DOHH2 (cell line): ENCODE measurements at regions not wholly inside any gene's neighbourhood (a gene's known extent, or its start where the extent isn't known, plus 50 kb on each side); places are given as distances from the start of the nearest gene placed in this dataset.

Experiments used
- H3F3A ChIP-seq: fragments of 200-600 bp; sonication (generic), shearing (Covaris generic); 2 replicates; pipeline ENCODE4 v1.6.0; 2016; ENCODE audit warnings: antibody characterized with exemption, mild to moderate bottlenecking; ENCODE audit not compliant: control insufficient read depth, insufficient read depth
- H3K27ac ChIP-seq: fragments of 200-600 bp; sonication (generic); 2 replicates; pipeline ENCODE4 v1.5.1; 2014; ENCODE audit warnings: low read depth, mild to moderate bottlenecking, low read length, moderate library complexity
- H3K27me3 ChIP-seq: fragments of 200-600 bp; sonication (generic); 2 replicates; pipeline ENCODE4 v1.6.1; 2014; ENCODE audit warnings: mild to moderate bottlenecking, low read length, mixed read lengths; ENCODE audit not compliant: control insufficient read depth
- H3K36me3 ChIP-seq: fragments of 200-600 bp; sonication (generic); 2 replicates; pipeline ENCODE4 v1.6.1; 2014; ENCODE audit warnings: mild to moderate bottlenecking, low read length, moderate library complexity, mixed read lengths; ENCODE audit not compliant: control insufficient read depth
- H3K4me1 ChIP-seq: fragments of 200-600 bp; sonication (generic); 2 replicates; pipeline ENCODE4 v1.6.1; 2014; ENCODE audit warnings: mild to moderate bottlenecking, low read length, mixed read lengths; ENCODE audit not compliant: control insufficient read depth
- H3K4me2 ChIP-seq: fragments of 200-600 bp; sonication (generic); 2 replicates; pipeline ENCODE4 v1.6.0; 2014; ENCODE audit warnings: mild to moderate bottlenecking, low read length, moderate library complexity
- H3K4me3 ChIP-seq: fragments of 200-600 bp; sonication (generic); 2 replicates; pipeline ENCODE4 v1.5.1; 2014; ENCODE audit warnings: mild to moderate bottlenecking, low read length, mixed read lengths
- H3K79me2 ChIP-seq: fragments of 200-600 bp; sonication (generic); 2 replicates; pipeline ENCODE4 v1.6.1; 2014; ENCODE audit warnings: mild to moderate bottlenecking, low read length, mixed read lengths; ENCODE audit not compliant: control insufficient read depth
- H3K9me2 ChIP-seq: fragments of 200-600 bp; sonication (generic); replicated peaks from 2 replicates; pipeline ENCODE4 v1.6.1; 2014; ENCODE audit warnings: mild to moderate bottlenecking, low read length, mixed read lengths; ENCODE audit not compliant: control insufficient read depth
- H3K9me3 ChIP-seq: fragments of 200-600 bp; sonication (generic); 2 replicates; pipeline ENCODE4 v1.6.1; 2014; ENCODE audit warnings: antibody characterized with exemption, low read length, mixed read lengths; ENCODE audit not compliant: control insufficient read depth, insufficient read depth
- H4K20me1 ChIP-seq: fragments of 200-600 bp; sonication (generic); 2 replicates; pipeline ENCODE4 v1.6.0; 2014; ENCODE audit warnings: low read depth, mild to moderate bottlenecking, antibody characterized with exemption, low read length, moderate library complexity; ENCODE audit not compliant: control insufficient read depth, insufficient read depth
- CTCF ChIP-seq: fragments of 200-600 bp; sonication (generic); IDR thresholded peaks from one replicate; pipeline ENCODE4 v1.5.1; 2014; ENCODE audit warnings: antibody characterized with exemption, mild to moderate bottlenecking, low read depth, low read length; ENCODE audit not compliant: poor library complexity, severe bottlenecking
- EZH2phosphoT487 ChIP-seq: fragments of 200-600 bp; sonication (generic); IDR thresholded peaks from 2 replicates; pipeline ENCODE4 v1.6.1; 2017; ENCODE audit warnings: borderline replicate concordance, mild to moderate bottlenecking, antibody characterized with exemption, low read length, moderate library complexity, mixed read lengths

- no peaks in the 10 kb centered on the region for H3K27me3 ChIP-seq
- no peak overlapping the region for H3K27ac ChIP-seq
- no peak overlapping the region for H3K4me2 ChIP-seq
- H3K79me2 ChIP-seq = no peaks in the 10 kb centered on the region
- no peaks in the 10 kb centered on the region for H3F3A ChIP-seq
- H3K9me3 ChIP-seq = no peaks in the 10 kb centered on the region
- H3K9me2 ChIP-seq = no peaks in the 10 kb centered on the region
- no peaks in the 10 kb centered on the region for H3K36me3 ChIP-seq
- no peaks in the 10 kb centered on the region for H4K20me1 ChIP-seq
- no peaks in the 10 kb centered on the region for H3K4me1 ChIP-seq
- no peak for TF ChIP-seq CTCF
- no peak for TF ChIP-seq EZH2phosphoT487
- no peak overlapping the region for H3K4me3 ChIP-seq
Measured at GRCh38 chr12:115811929-115812328, 465.6 kb downstream of the MED13L start.

- no peaks in the 10 kb centered on the region for H3F3A ChIP-seq
- no peaks in the 10 kb centered on the region for H3K27me3 ChIP-seq
- H3K4me1 ChIP-seq = no peaks in the 10 kb centered on the region
- H3K4me3 ChIP-seq = no peak overlapping the region
- no peak overlapping the region for H3K27ac ChIP-seq
- H4K20me1 ChIP-seq = no peaks in the 10 kb centered on the region
- H3K4me2 ChIP-seq = no peak overlapping the region
- no peaks in the 10 kb centered on the region for H3K9me2 ChIP-seq
- no peaks in the 10 kb centered on the region for H3K79me2 ChIP-seq
- TF ChIP-seq EZH2phosphoT487 (no peak), CTCF (no peak)
- no peaks in the 10 kb centered on the region for H3K36me3 ChIP-seq
- H3K9me3 ChIP-seq = no peaks in the 10 kb centered on the region
Measured at GRCh38 chr12:115811045-115811444, 466.4 kb downstream of the MED13L start.

- no peaks in the 10 kb centered on the region for H3K4me1 ChIP-seq
- no peaks in the 10 kb centered on the region for H3F3A ChIP-seq
- no peak overlapping the region for H3K4me2 ChIP-seq
- H3K27me3 ChIP-seq = no peaks in the 10 kb centered on the region
- no peaks in the 10 kb centered on the region for H4K20me1 ChIP-seq
- no peaks in the 10 kb centered on the region for H3K36me3 ChIP-seq
- H3K4me3 ChIP-seq = no peak overlapping the region
- no peaks in the 10 kb centered on the region for H3K9me2 ChIP-seq
- no peaks in the 10 kb centered on the region for H3K9me3 ChIP-seq
- TF ChIP-seq EZH2phosphoT487 (no peak), CTCF (no peak)
- no peaks in the 10 kb centered on the region for H3K79me2 ChIP-seq
- H3K27ac ChIP-seq = no peak overlapping the region
Measured at GRCh38 chr12:115810122-115810901, 467.2 kb downstream of the MED13L start.

- Histone ChIP-seq H3K27ac (no peak overlapping the region), H3K4me1 (no peaks in the 10 kb centered on the region), H3K9me3 (no peaks in the 10 kb centered on the region), H3K4me3 (no peak overlapping the region), H3K9me2 (no peaks in the 10 kb centered on the region), H3K27me3 (no peaks in the 10 kb centered on the region), H3F3A (no peaks in the 10 kb centered on the region), H3K79me2 (no peaks in the 10 kb centered on the region), H3K36me3 (no peaks in the 10 kb centered on the region), H3K4me2 (no peak overlapping the region), H4K20me1 (no peaks in the 10 kb centered on the region)
- TF ChIP-seq CTCF (no peak), EZH2phosphoT487 (no peak)
Measured at GRCh38 chr12:115806000-115806399, 471.5 kb downstream of the MED13L start.
